PC-3 (cell line): ENCODE measurements at regions not wholly inside any gene's neighbourhood (a gene's known extent, or its start where the extent isn't known, plus 50 kb on each side); places are given as distances from the start of the nearest gene placed in this dataset.

Experiments
- CTCF ChIP-seq: fragments of 300-600 bp; sonication (generic); conservative IDR thresholded peaks from 2 replicates; pipeline ENCODE4 v1.5.1; 2017; ENCODE audit warnings: antibody characterized with exemption, low read depth, mild to moderate bottlenecking, low read length
- EZH2phosphoT487 ChIP-seq: fragments of 300-600 bp; sonication (generic); IDR thresholded peaks from 2 replicates; pipeline ENCODE4 v1.6.1; 2018; ENCODE audit warnings: mild to moderate bottlenecking, antibody characterized with exemption, low read length, borderline replicate concordance

GRCh38 chr2:38146907-38147307 lies 71.0 kb upstream of the CYP1B1 start:
- no peak for TF ChIP-seq CTCF
- TF ChIP-seq EZH2phosphoT487: no peak
